GM12878 (cell line): ENCODE measurements at regions not wholly inside any gene's neighbourhood (a gene's known extent, or its start where the extent isn't known, plus 50 kb on each side); places are given as distances from the start of the nearest gene placed in this dataset.

Experiments
- ATAC-seq: fragments of 200-7000 bp; cut with Tn5 transposase; 3 replicates; pipeline ENCODE4 v1.9.1; 2020; ENCODE audit warnings: mild to moderate bottlenecking, moderate library complexity
- BruUV-seq: library from RNA; stranded (reverse); fragments of 400-500 nt; replicated peaks from 2 replicates; lab custom pipeline; 2021; lab: Mats Ljungman, UMichigan
- CTCF ChIA-PET: fragments of 300-600 bp; sonication (Branson Sonifier 250); formaldehyde crosslinking; extraction: SDS; loops from one replicate; lab custom pipeline; 2021; ENCODE audit warnings: inconsistent platforms; lab: Yijun Ruan, JAX
- POLR2A ChIA-PET: fragments of 350-600 bp; formaldehyde crosslinking; extraction: SDS; loops from one replicate; lab custom pipeline; 2021; ENCODE audit warnings: inconsistent platforms; lab: Charles Lee
- RAD21 ChIA-PET: fragments of 300-600 bp; sonication (Branson Sonifier 250); formaldehyde crosslinking; loops from one replicate; lab custom pipeline; 2023; ENCODE audit warnings: antibody characterized with exemption; ENCODE audit not compliant: unreplicated experiment; lab: Charles Lee
- SMC1A ChIA-PET: fragments of 300-600 bp; sonication (Branson Sonifier 250); formaldehyde crosslinking; loops from one replicate; lab custom pipeline; 2023; ENCODE audit not compliant: unreplicated experiment, uncharacterized antibody; lab: Charles Lee
- DNase-seq: peaks from one replicate; pipeline ENCODE4 v3.0.0-alpha.2; 2011; ENCODE audit warnings: low read depth, low spot score
- FAIRE-seq: peaks from 3 replicates; lab custom pipeline; 2011; peaks lifted over from hg19 to GRCh38; lab: Jason Lieb, UNC
- H2AFZ ChIP-seq: 2 replicates; pipeline ENCODE4 v1.6.0; 2011; ENCODE audit warnings: low read depth, low read length, control low read depth; ENCODE audit not compliant: control insufficient read depth
- H3K27ac ChIP-seq: 2 replicates; pipeline ENCODE4 v1.5.1; 2011; ENCODE audit warnings: control low read depth; ENCODE audit not compliant: control insufficient read depth, insufficient read depth
- H3K27me3 ChIP-seq, 2 experiments: replicated peaks in 1 of 2; 2 replicates each; pipeline versions ENCODE4 v1.6.0 to v1.6.1; 2011; ENCODE audit warnings: low read length in 1 of 2; ENCODE audit not compliant: control insufficient read depth in 2 of 2, insufficient read depth in 2 of 2
- H3K36me3 ChIP-seq, 2 experiments: 2 replicates each; pipeline ENCODE4 v1.5.1; 2011; ENCODE audit warnings: low read length in 1 of 2; ENCODE audit not compliant: control insufficient read depth in 2 of 2, insufficient read depth in 2 of 2
- H3K4me1 ChIP-seq: 2 replicates; pipeline ENCODE4 v1.6.1; 2011; ENCODE audit warnings: mild to moderate bottlenecking, low read length, moderate library complexity, mixed read lengths; ENCODE audit not compliant: control insufficient read depth, insufficient read depth
- H3K4me2 ChIP-seq: 2 replicates; pipeline ENCODE4 v1.6.0; 2011; ENCODE audit warnings: control low read depth; ENCODE audit not compliant: control insufficient read depth, insufficient read depth
- H3K4me3 ChIP-seq: fragments of 200-600 bp; sonication (generic); 2 replicates; pipeline ENCODE4 v1.5.1; 2016
- H3K79me2 ChIP-seq: 2 replicates; pipeline ENCODE4 v1.6.0; 2011; ENCODE audit warnings: low read length; ENCODE audit not compliant: control insufficient read depth, insufficient read depth
- H3K9ac ChIP-seq: 2 replicates; pipeline ENCODE4 v1.8.0; 2011; ENCODE audit warnings: low read length, control low read depth, mixed read lengths; ENCODE audit not compliant: control insufficient read depth, insufficient read depth
- H3K9me3 ChIP-seq: replicated peaks from 3 replicates; pipeline ENCODE4 v1.5.1; 2011; ENCODE audit warnings: mild to moderate bottlenecking, low read length; ENCODE audit not compliant: control insufficient read depth, insufficient read depth
- H4K20me1 ChIP-seq: 2 replicates; pipeline ENCODE4 v1.6.0; 2011; ENCODE audit not compliant: control insufficient read depth, insufficient read depth
- ATF3 ChIP-seq: IDR thresholded peaks from 2 replicates; pipeline ENCODE4 v1.6.1; 2011; ENCODE audit warnings: low read depth, mild to moderate bottlenecking, low read length, moderate library complexity, borderline replicate concordance; ENCODE audit errors: extremely low read depth
- CUX1 ChIP-seq: IDR thresholded peaks from 2 replicates; pipeline ENCODE4 v1.6.1; 2012; ENCODE audit warnings: improper control_type of control experiment, low read depth, low read length; ENCODE audit not compliant: insufficient replicate concordance
- EED ChIP-seq: sonication (generic); IDR thresholded peaks from 2 replicates; pipeline ENCODE4 v1.6.1; 2016; ENCODE audit warnings: antibody characterized with exemption, low read depth
- LARP7 ChIP-seq: fragments of 450-650 bp; IDR thresholded peaks from 2 replicates; pipeline ENCODE4 v1.6.1; 2017; ENCODE audit warnings: mild to moderate bottlenecking
- NR2C1 ChIP-seq: fragments of 450-650 bp; IDR thresholded peaks from 2 replicates; pipeline ENCODE4 v1.6.1; 2017; ENCODE audit warnings: antibody characterized with exemption, mild to moderate bottlenecking, moderate library complexity
- SMAD1 ChIP-seq: fragments of 450-650 bp; IDR thresholded peaks from 2 replicates; pipeline ENCODE4 v1.6.1; 2018; ENCODE audit warnings: mild to moderate bottlenecking, low read depth; ENCODE audit not compliant: partially characterized antibody
- USF1 ChIP-seq: IDR thresholded peaks from 2 replicates; pipeline ENCODE4 v1.6.1; 2011; ENCODE audit warnings: borderline replicate concordance, low read depth, mild to moderate bottlenecking, moderate library complexity, mixed read lengths, low read length; ENCODE audit not compliant: insufficient read depth; ENCODE audit errors: extremely low read length
- ZBED1 ChIP-seq: IDR thresholded peaks from 2 replicates; pipeline ENCODE4 v1.6.1; 2016; ENCODE audit warnings: borderline replicate concordance
- WGBS: methylation state at CpG from one replicate; pipeline ENCODE4 v1.1.6; 2016; ENCODE audit warnings: low lambda C conversion rate; ENCODE audit not compliant: insufficient replicate concordance, insufficient coverage; ENCODE audit errors: missing lambda C conversion rate; 5-methylcytosine and 5-hydroxymethylcytosine counted together
- in situ Hi-C: fragments of 300-500 bp; cut with MboI; formaldehyde crosslinking; loops from 9 replicates; pipeline ENCODE4 v1.14.3; 2018; ENCODE audit warnings: mixed read lengths
- intact Hi-C: fragments of 100-400 bp; cut with micrococcal nuclease; formaldehyde crosslinking; loops from one replicate; pipeline ENCODE4 v1.14.2; 2022; ENCODE audit not compliant: unreplicated experiment

- Histone ChIP-seq H3K4me2 (no peak overlapping the region), H3K9ac (no peak overlapping the region), H3K27me3 (no peaks in the 10 kb centered on the region), H2AFZ (no peak overlapping the region), H3K4me3 (no peak overlapping the region), H4K20me1 (no peaks in the 10 kb centered on the region)
- no peak for FAIRE-seq
- WGBS, result 56% methylated on average over 2 of the region's 2 CpGs
- SMC1A ChIA-PET, result no interaction called here
- TF ChIP-seq ATF3 (no peak), NR2C1 (no peak), USF1 (no peak), ZBED1 (no peak), LARP7 (no peak), SMAD1 (no peak), CUX1 (no peak), EED (no peak)
- TF ChIP-seq, all 136 proteins: peak for 0
- DNase-seq (no peak), ATAC-seq (no peak)
- H3K9me3 ChIP-seq, result peaks cover 4% of the 10 kb centered on the region; the same call in 2 of the 3 replicates
- no peaks in the 10 kb centered on the region for H3K36me3 ChIP-seq
- H3K27ac ChIP-seq, result no peak overlapping the region
- POLR2A ChIA-PET, result no interaction called here
- H3K79me2 ChIP-seq, result no peaks in the 10 kb centered on the region
- CTCF ChIA-PET, result no interaction called here
- in situ Hi-C loops, result no loop called here
- no peaks in the 10 kb centered on the region for H3K4me1 ChIP-seq
- intact Hi-C loops, result no loop called here
- no TSS peak for BruUV-seq
- RAD21 ChIA-PET, result no interaction called here
These were observed 353.9 kb downstream of the PCNX1 start for GRCh38 chr14:71261206-71261605.
